ENCODE measurements at regions not wholly inside any gene's neighbourhood (a gene's known extent, or its start where the extent isn't known, plus 50 kb on each side); places are given as distances from the start of the nearest gene placed in this dataset.

- no peak for DNase-seq
These were observed 523.2 kb downstream of the GATA3 start for GRCh38 chr10:8577686-8578085.

GRCh38 chr10:8581521-8582225 is 527.2 kb downstream of the GATA3 start:
- DNase-seq: no peak

DNA sequence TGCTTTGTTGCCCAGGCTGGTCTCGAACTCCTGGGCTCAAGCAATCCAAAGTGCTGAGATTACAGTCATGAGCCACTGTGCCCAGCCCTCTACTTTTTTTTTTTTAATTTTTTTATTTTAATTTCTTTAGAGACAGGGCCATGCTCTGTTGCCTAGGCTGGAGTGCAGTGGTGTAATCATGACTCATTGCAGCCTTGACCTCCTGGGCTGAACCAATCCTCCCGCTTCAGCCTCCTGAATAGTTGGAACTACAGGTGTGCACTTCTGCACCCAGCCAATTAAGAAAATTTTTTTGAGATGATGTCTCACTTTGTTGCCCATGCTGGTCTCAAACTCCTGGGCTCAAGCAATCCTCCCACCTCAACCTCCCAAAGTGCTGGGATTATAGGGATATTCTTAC is 528.6 kb downstream of the GATA3 start:
- DNase-seq: no peak

DNA sequence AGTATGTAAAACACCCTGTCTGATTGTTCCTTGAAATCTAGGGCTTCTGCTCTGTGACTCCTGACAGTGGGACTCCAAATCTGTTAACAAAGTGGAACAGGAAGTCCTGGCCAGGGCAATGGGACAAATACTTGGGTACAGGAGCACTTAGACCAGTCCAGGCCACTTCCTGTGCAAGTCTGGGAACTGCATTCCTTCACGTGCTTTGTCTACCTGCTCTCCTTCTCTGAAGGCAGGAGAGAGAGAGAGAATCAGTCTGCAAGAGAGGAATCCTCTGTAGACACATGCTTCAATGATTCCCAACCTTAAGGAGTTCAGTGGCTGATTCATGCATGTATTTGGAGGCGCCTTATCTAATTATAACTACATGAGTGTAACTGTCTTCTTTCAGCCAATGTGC is 530.2 kb downstream of the GATA3 start:
- DNase-seq: no peak

DNA sequence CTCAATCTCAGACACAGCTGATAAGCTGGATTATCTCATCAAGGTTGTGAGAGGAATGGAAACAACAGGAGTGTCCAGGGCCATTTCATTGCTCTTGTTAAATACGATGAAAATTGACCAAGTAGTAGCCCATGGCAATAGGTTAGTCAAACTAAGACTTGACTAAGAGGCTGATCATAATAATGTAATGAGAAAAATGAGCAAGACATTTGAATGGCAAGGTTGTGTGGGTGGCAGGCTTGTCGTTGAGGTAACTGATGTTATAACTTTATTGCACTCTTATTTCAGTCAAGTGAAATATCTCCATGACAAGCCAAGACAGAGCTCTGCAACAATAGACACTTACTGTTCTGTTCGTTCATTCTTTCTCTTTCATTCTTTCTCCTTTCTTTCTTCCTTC is 532.0 kb downstream of the GATA3 start:
- DNase-seq: no peak

DNA sequence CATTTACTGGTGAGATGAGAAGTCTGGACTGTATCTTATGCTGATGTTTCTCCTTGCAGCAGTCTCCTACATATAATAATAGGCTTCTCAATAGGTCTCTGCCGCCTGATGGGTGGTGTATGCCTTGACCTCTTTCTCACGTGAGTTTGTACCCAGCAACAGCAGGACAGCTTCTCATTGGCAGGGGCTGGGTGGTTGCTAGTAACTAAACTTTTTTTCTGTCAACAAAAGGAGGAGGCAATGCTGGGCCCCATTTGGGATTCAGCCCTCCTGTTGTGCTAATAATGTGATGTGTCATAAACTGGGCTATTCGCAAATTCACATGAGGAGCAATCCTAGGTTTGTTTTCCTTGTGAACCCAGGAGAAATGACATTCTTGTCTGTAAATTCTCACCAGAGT is 533.6 kb downstream of the GATA3 start:
- no peak for DNase-seq

- DNase-seq: no peak
These were observed 536.0 kb downstream of the GATA3 start for GRCh38 chr10:8590518-8590917.

DNA sequence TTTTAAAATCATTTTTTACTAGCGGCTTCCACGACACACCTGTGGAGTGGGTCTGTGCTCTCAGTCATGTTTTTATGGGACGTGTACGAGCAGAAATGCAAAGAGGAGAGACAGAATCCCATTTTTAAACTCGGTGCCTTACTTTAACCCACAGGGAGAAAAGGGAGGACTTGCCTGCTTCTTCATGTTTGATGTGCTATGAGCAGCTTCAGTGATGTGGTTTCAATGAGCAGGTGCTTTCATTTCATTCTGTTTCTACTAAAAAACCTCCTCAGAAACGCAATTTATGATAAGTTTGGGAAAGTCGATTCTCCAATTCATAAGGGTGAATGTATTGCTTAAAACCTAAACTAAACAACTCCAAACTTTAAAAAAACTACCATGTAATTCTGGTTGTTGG is 537.2 kb downstream of the GATA3 start:
- no peak for DNase-seq

- no peak for DNase-seq
These were observed 539.7 kb downstream of the GATA3 start for GRCh38 chr10:8594176-8594575.

DNA sequence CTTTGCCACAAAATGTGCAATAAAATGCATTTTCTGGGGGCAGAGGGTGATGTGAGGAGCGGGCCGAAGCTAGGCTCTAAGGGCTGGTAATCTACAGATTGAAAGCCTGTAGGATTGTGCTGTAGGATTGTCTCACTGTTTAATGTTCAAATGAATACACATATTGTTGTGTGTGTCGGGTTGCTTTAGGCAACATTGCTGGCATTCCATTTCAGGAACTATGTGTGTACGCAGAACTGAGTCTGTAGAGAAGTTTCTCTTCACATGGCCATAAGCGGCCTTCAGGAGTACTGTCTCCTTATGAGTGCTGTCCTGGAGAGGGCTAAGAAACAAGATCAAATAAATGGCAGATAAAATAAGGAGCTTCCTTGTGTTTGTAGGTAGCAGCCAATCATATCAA is 540.2 kb downstream of the GATA3 start:
- no peak for DNase-seq

DNA sequence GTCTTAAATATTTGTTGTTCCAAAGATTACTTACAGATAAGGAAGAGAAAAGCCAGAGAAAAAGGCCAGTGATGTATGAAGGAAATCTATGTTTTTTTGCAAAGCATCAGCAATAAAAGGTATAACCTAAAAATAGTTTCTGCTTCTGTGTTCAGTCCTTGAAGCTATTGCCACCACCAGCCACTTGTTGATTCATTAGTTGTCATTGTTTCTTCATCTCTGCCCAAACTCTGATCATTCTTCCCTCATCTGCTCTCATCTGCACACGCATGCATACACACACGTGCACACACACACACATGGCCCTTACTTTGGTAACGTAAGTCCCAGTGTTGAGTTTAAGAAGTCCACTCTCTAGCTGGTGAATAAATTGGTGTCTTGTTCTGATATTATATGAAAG is 540.7 kb downstream of the GATA3 start:
- DNase-seq: no peak

DNA sequence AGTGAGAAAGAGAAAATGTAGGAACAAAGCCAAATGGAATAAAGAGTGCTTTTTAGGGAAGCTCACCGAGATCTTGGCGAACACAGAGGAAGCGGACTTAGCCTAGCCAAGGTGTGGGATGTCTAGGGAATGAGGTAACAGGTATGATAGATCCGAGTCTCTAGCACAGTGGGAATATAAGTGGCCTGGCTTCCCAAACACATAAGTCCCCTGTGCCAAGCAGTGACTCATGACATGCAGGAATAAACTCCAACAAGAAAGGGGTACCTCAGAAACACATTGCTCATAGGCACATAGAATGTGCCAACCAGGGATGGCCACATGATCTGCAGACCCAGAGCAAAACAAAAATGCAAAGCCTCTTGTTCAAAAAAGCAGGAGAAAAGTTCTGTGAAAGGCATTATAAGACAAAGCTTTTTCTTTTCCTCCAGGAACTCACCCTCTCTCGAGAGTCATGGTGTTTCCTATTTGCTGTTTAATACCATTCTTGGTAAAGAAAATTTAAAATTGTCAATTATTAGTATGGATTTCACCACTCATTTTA is 542.5 kb downstream of the GATA3 start:
- no peak for DNase-seq

GRCh38 chr10:8600192-8600591 is 545.7 kb downstream of the GATA3 start:
- DNase-seq: no peak

GRCh38 chr10:8602821-8603220 is 548.3 kb downstream of the GATA3 start:
- no peak for DNase-seq

GRCh38 chr10:8614054-8614565 is 559.6 kb downstream of the GATA3 start:
- DNase-seq: no peak

DNA sequence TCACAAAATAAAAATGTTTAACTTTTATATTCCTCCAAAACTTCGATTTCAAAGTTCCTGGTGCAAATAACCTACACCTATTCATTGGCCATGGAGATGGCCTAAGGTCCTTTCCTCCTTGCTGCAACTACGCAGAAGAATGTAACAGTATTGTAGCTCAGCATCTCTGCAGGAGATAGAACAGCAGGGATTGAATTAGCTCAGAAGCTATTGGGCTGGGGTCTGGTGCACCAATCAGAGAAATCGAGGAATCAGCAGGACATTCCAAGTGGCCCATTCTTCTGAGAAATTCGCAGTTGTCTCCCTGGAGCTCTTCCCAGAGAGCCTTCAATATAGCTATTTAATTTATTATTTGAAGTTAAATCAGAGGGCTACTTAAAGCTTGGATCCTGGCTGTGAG is 560.6 kb downstream of the GATA3 start:
- no peak for DNase-seq

- DNase-seq: no peak
These were observed 561.7 kb downstream of the GATA3 start for GRCh38 chr10:8616166-8616565.

GRCh38 chr10:8617792-8618191 is 563.3 kb downstream of the GATA3 start:
- no peak for DNase-seq

DNA sequence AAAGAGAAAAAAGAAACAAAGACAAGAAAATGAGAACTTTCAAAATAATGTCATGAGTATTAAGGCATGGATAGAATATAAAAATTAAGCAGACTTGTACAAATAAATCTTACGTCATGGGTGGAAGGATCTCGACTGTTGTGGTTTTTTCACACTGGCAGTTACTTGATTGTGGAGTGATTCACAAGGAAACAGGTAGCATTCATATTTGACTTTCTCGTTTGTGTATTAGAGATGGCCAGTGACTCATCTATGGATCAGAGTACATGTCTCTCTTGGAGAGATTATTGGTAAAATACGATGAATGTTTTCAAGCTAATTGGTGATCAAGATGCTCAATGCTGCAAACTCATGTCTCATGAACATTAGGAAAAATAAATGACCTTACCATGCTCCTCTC is 564.3 kb downstream of the GATA3 start:
- DNase-seq: no peak

GRCh38 chr10:8628351-8628750 is 573.9 kb downstream of the GATA3 start:
- DNase-seq: no peak

DNA sequence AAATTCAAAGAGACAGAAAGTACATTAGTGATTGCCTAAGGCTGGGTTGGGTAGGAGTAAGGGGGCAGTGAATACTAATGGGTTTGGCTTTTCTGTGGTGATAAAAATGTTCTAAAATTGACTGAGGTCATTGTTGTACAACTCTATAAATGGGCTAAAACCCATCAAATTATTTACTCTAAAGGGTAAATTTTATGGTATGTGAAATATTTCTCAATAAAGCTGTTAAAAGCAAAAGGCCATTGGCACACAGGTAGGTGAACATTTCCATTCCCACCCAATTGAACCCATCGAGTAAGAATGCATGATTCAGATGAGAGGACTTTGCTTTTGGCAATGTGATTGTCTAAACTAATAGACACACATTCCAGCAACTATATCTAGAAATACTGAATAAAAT is 579.4 kb downstream of the GATA3 start:
- no peak for DNase-seq

DNA sequence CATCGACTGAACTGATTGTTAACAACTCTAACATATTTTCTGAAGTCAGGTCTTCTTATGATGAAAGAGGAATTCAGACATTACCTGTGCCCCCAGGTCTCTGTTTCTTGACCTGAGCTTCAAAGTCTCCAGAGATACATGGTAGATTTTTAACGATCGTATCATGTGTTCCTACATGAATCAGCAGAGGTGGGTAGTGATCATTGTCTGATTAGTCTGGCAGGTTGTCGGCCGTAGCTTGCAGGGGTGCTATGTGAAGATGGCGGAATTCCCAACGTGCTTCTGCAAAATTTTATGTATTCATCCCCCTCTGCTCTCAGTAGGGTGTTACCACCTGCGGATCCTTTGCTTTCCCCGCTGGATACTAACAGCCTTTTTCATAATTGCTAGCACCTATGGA is 581.9 kb downstream of the GATA3 start:
- no peak for DNase-seq

DNA sequence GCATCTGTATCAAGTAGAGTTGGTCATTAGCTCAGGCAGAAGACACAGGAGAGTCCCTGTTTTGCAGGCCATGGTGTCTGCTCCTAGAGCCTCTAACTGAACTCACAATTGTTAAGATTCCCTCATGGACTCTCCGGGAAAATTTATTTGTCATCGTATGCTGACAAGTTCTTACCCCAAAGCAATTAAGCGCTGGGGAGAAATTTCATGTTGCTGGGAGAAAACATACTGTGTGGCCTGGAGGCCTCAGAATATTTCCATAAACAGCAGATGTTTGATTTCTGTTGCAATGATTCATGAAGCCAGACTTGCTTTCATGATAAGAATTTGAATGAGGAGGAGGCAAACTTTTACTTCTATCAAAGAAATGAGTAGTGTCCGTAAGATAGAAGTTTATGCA is 583.2 kb downstream of the GATA3 start:
- no peak for DNase-seq

- DNase-seq: no peak
These were observed 583.7 kb downstream of the GATA3 start for GRCh38 chr10:8638088-8638672.

Data from CD4-positive, alpha-beta T cell treated with Interleukin-12 subunit alpha and Interleukin-12 subunit beta, for 1 hour (primary cell).